ENCODE measurements at regions not wholly inside any gene's neighbourhood (a gene's known extent, or its start where the extent isn't known, plus 50 kb on each side); places are given as distances from the start of the nearest gene placed in this dataset.

GRCh38 chr12:115103884-115104883 lies 420.2 kb upstream of the TBX3 start:
- Mint-ChIP-seq H3K36me3 (peaks cover 0 to 10% (median 0%) of the 10 kb centered on the region in 3 donors), H3K27ac (no peak overlapping the region), H3K27me3 (peaks cover 0 to 9% (median 1%) of the 10 kb centered on the region in 5 donors), H3K9me3 (peaks cover 6 to 25% (median 9%) of the 10 kb centered on the region in 9 donors), H3K4me3 (no peak overlapping the region), H3K4me1 (no peaks in the 10 kb centered on the region)
- POLR2A ChIA-PET: no interaction called here
- ATAC-seq (no peak), DNase-seq (no peak)

- H3K36me3 Mint-ChIP-seq: peaks cover 0 to 17% (median 0%) of the 10 kb centered on the region in 3 donors
- H3K27ac Mint-ChIP-seq: no peak overlapping the region
- H3K4me1 Mint-ChIP-seq: no peaks in the 10 kb centered on the region
- POLR2A ChIA-PET: no interaction called here
- H3K4me3 Mint-ChIP-seq: no peak overlapping the region
- ATAC-seq (no peak), DNase-seq (no peak)
- H3K9me3 Mint-ChIP-seq: peaks cover 3 to 25% (median 13%) of the 10 kb centered on the region in 9 donors
- H3K27me3 Mint-ChIP-seq: peaks cover 0 to 9% (median 1%) of the 10 kb centered on the region in 5 donors
Measured at GRCh38 chr12:115102450-115102849, 418.5 kb upstream of the TBX3 start.

GRCh38 chr12:115101520-115101919 lies 417.5 kb upstream of the TBX3 start:
- Mint-ChIP-seq H3K9me3 (peaks cover 3 to 28% (median 14%) of the 10 kb centered on the region in 9 donors), H3K36me3 (peaks cover 0 to 18% (median 0%) of the 10 kb centered on the region in 3 donors), H3K27me3 (peaks cover 0 to 4% (median 1%) of the 10 kb centered on the region in 5 donors), H3K4me1 (no peaks in the 10 kb centered on the region), H3K4me3 (no peak overlapping the region), H3K27ac (no peak overlapping the region)
- no peak for ATAC-seq
- POLR2A ChIA-PET: no interaction called here
- DNase-seq: no peak

- POLR2A ChIA-PET: no interaction called here
- DNase-seq (no peak), ATAC-seq (no peak)
- Mint-ChIP-seq H3K27ac (no peak overlapping the region), H3K4me1 (no peaks in the 10 kb centered on the region), H3K36me3 (peaks cover 0 to 18% (median 0%) of the 10 kb centered on the region in 3 donors), H3K9me3 (peaks cover 6 to 38% (median 14%) of the 10 kb centered on the region in 9 donors), H3K4me3 (no peak overlapping the region), H3K27me3 (peaks cover 0 to 4% (median 0%) of the 10 kb centered on the region in 5 donors)
Measured at GRCh38 chr12:115097416-115097815, 413.4 kb upstream of the TBX3 start.

- peaks cover 0 to 14% (median 0%) of the 10 kb centered on the region in 3 donors for H3K36me3 Mint-ChIP-seq
- DNase-seq (no peak), ATAC-seq (no peak)
- no peaks in the 10 kb centered on the region for H3K4me1 Mint-ChIP-seq
- no peak overlapping the region for H3K4me3 Mint-ChIP-seq
- H3K27ac Mint-ChIP-seq: no peak overlapping the region
- POLR2A ChIA-PET: no interaction called here
- peaks cover 0 to 8% (median 0%) of the 10 kb centered on the region in 5 donors for H3K27me3 Mint-ChIP-seq
- H3K9me3 Mint-ChIP-seq: peaks cover 3 to 38% (median 15%) of the 10 kb centered on the region in 9 donors
Measured at GRCh38 chr12:115096588-115097397, 412.8 kb upstream of the TBX3 start.

GRCh38 chr12:115095073-115095748 lies 411.2 kb upstream of the TBX3 start:
- POLR2A ChIA-PET: no interaction called here
- Mint-ChIP-seq H3K36me3 (peaks cover 0 to 8% (median 0%) of the 10 kb centered on the region in 3 donors), H3K4me3 (no peak overlapping the region), H3K9me3 (peaks cover 3 to 32% (median 16%) of the 10 kb centered on the region in 9 donors), H3K4me1 (no peaks in the 10 kb centered on the region), H3K27me3 (peaks cover 0 to 8% (median 0%) of the 10 kb centered on the region in 5 donors), H3K27ac (no peak overlapping the region)
- ATAC-seq (no peak), DNase-seq (no peak)

GRCh38 chr12:115094163-115094816 lies 410.3 kb upstream of the TBX3 start:
- POLR2A ChIA-PET: no interaction called here
- no peak for DNase-seq
- H3K9me3 Mint-ChIP-seq: peaks cover 3 to 22% (median 12%) of the 10 kb centered on the region in 9 donors

GRCh38 chr12:115093261-115093660 lies 409.3 kb upstream of the TBX3 start:
- no peak for ATAC-seq
- DNase-seq: no peak
- POLR2A ChIA-PET: no interaction called here
- no peak overlapping the region for H3K27ac Mint-ChIP-seq
- H3K9me3 Mint-ChIP-seq: peaks cover 3 to 22% (median 11%) of the 10 kb centered on the region in 9 donors
- peaks cover 0 to 7% (median 0%) of the 10 kb centered on the region in 5 donors for H3K27me3 Mint-ChIP-seq
- H3K4me3 Mint-ChIP-seq: no peak overlapping the region
- H3K36me3 Mint-ChIP-seq: peaks cover 0 to 8% (median 0%) of the 10 kb centered on the region in 3 donors
- no peaks in the 10 kb centered on the region for H3K4me1 Mint-ChIP-seq

More at GRCh38 chr12:115094163-115094816, 410.3 kb upstream of the TBX3 start:
- Mint-ChIP-seq H3K27ac (no peak overlapping the region), H3K4me3 (no peak overlapping the region), H3K4me1 (no peaks in the 10 kb centered on the region), H3K36me3 (peaks cover 0 to 8% (median 0%) of the 10 kb centered on the region in 3 donors), H3K27me3 (peaks cover 0 to 7% (median 0%) of the 10 kb centered on the region in 5 donors)
- ATAC-seq: no peak

- ATAC-seq: no peak
- Mint-ChIP-seq H3K4me1 (no peaks in the 10 kb centered on the region), H3K9me3 (peaks cover 2 to 19% (median 7%) of the 10 kb centered on the region in 9 donors), H3K4me3 (no peak overlapping the region), H3K27me3 (peaks cover 0 to 7% (median 0%) of the 10 kb centered on the region in 5 donors), H3K36me3 (no peaks in the 10 kb centered on the region), H3K27ac (no peak overlapping the region)
- POLR2A ChIA-PET: no interaction called here
- no peak for DNase-seq
Measured at GRCh38 chr12:115090783-115091182, 406.8 kb upstream of the TBX3 start.

- no peaks in the 10 kb centered on the region for H3K4me1 Mint-ChIP-seq
- ATAC-seq (no peak), DNase-seq (no peak)
- H3K36me3 Mint-ChIP-seq: no peaks in the 10 kb centered on the region
- H3K27me3 Mint-ChIP-seq: peaks cover 0 to 7% (median 0%) of the 10 kb centered on the region in 5 donors
- POLR2A ChIA-PET: no interaction called here
- H3K27ac Mint-ChIP-seq: no peak overlapping the region
- peaks cover 3 to 18% (median 9%) of the 10 kb centered on the region in 9 donors for H3K9me3 Mint-ChIP-seq
- no peak overlapping the region for H3K4me3 Mint-ChIP-seq
Measured at GRCh38 chr12:115088995-115089841, 405.2 kb upstream of the TBX3 start.

- no peak for DNase-seq
- Mint-ChIP-seq H3K27me3 (peaks cover 0 to 7% (median 0%) of the 10 kb centered on the region in 5 donors), H3K36me3 (no peaks in the 10 kb centered on the region), H3K4me1 (no peaks in the 10 kb centered on the region), H3K27ac (no peak overlapping the region), H3K4me3 (no peak overlapping the region), H3K9me3 (peaks cover 0 to 18% (median 8%) of the 10 kb centered on the region in 9 donors)
- ATAC-seq: no peak
- POLR2A ChIA-PET: no interaction called here
Measured at GRCh38 chr12:115088328-115088994, 404.5 kb upstream of the TBX3 start.
